ENCODE measurements at regions not wholly inside any gene's neighbourhood (a gene's known extent, or its start where the extent isn't known, plus 50 kb on each side); places are given as distances from the start of the nearest gene placed in this dataset.

DNA sequence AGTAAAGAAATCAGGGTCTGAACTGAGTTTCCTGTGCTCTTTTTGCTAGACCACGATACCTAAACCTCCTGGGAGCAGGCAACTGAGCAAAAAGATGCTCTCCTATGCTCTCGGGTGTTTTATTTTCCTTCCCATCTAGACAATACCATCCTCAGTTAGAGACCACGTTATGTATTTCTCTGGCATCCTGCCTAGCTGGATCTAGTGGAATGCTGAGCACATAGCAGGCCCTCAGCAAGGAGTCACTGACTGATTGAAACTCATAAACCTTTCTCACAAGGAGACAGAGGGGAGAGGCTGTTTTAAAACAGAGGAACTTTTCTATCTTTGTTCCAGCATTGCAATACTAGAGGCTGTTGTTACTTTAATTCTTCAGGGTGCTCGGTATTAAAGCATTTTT is 168.0 kb downstream of the CYYR1 start (continued):
- TF ChIP-seq ZNF114 (CRISPR knock-in tag; IDR thresholded peaks at IDR 0.05) = no peak
- TF ChIP-seq, protein P1, sequence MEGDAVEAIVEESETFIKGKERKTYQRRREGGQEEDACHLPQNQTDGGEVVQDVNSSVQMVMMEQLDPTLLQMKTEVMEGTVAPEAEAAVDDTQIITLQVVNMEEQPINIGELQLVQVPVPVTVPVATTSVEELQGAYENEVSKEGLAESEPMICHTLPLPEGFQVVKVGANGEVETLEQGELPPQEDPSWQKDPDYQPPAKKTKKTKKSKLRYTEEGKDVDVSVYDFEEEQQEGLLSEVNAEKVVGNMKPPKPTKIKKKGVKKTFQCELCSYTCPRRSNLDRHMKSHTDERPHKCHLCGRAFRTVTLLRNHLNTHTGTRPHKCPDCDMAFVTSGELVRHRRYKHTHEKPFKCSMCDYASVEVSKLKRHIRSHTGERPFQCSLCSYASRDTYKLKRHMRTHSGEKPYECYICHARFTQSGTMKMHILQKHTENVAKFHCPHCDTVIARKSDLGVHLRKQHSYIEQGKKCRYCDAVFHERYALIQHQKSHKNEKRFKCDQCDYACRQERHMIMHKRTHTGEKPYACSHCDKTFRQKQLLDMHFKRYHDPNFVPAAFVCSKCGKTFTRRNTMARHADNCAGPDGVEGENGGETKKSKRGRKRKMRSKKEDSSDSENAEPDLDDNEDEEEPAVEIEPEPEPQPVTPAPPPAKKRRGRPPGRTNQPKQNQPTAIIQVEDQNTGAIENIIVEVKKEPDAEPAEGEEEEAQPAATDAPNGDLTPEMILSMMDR (conservative IDR thresholded peaks at IDR 0.05; ENCODE audit: low read depth in 2 of 2) = no peak
- no peak for TF ChIP-seq EZH2phosphoT487 (IDR thresholded peaks at IDR 0.05; ENCODE audit: unreplicated experiment)
- TF ChIP-seq CREB1 (CRISPR knock-in tag; IDR thresholded peaks at IDR 0.05; ENCODE audit: low read depth) = no peak
- no peak for TF ChIP-seq STAT1 (IDR thresholded peaks at IDR 0.05; ENCODE audit: unreplicated experiment)
- no peak for TF ChIP-seq NANOG (IDR thresholded peaks at IDR 0.05; ENCODE audit: borderline replicate concordance)
- no peak for TF ChIP-seq JUNB (IDR thresholded peaks at IDR 0.05; ENCODE audit: unreplicated experiment)
- no peak for TF ChIP-seq ZNF331 (CRISPR knock-in tag; IDR thresholded peaks at IDR 0.05; ENCODE audit: low read depth)

DNA sequence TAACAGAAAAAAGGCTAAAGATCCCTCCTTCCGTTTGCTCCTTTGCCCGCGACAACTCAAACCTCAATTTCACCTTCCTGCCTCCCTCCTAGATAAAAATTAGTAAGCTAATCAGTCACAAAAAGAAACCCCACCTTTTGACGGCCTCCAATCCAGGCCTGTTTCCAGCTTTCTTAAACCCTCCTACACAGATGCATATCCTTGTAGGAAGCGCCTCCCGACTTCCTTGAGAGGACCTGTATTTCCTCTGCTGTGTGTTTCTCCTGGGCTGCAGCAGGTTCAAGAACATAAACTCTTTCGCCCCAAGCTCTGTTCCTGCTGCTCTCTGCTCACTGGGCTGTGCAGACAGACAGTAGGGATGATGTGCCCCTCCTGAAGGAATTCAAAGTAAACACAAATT is 168.8 kb downstream of the CYYR1 start:
- ATAC-seq (no peak), DNase-seq (ENCODE audit: low spot score) (no peak)
- Histone ChIP-seq H3K4me2 (no peak overlapping the region), H4K20me1 (replicated peaks; ENCODE audit: insufficient read depth) (no peaks in the 10 kb centered on the region), H3K4me1 (ENCODE audit: insufficient read depth) (no peaks in the 10 kb centered on the region), H3K27ac (ENCODE audit: low read depth) (no peak overlapping the region), H3K4me3 (no peak overlapping the region), H3F3A (replicated peaks; ENCODE audit: low read depth) (no peaks in the 10 kb centered on the region), H3K79me2 (replicated peaks; ENCODE audit: insufficient read depth) (no peaks in the 10 kb centered on the region), H2AFZ (no peak overlapping the region), H3K9me2 (ENCODE audit: insufficient read depth) (no peaks in the 10 kb centered on the region), H3K36me3 (ENCODE audit: insufficient read depth) (no peaks in the 10 kb centered on the region), H3K27me3 (ENCODE audit: insufficient read depth) (no peaks in the 10 kb centered on the region; the same call in 1 of the 2 replicates)
- H3K4me3 Mint-ChIP-seq = no peak overlapping the region
- H3K27me3 Mint-ChIP-seq (ENCODE audit: insufficient read depth, low read depth, poor library complexity) = peaks cover 3% of the 10 kb centered on the region
- peaks cover 11% of the 10 kb centered on the region; the same call in 2 of the 3 replicates for H3K4me1 Mint-ChIP-seq
- no peak overlapping the region for H3K27ac Mint-ChIP-seq
- H3K36me3 Mint-ChIP-seq (ENCODE audit: low read depth) = no peaks in the 10 kb centered on the region
- H3K9me3 Mint-ChIP-seq = no peaks in the 10 kb centered on the region
- TF ChIP-seq POLR2AphosphoS5 (IDR thresholded peaks at IDR 0.05; ENCODE audit: low read depth) = no peak
- TF ChIP-seq EZH2 (IDR thresholded peaks at IDR 0.05; ENCODE audit: low read depth, unreplicated experiment) = no peak
- TF ChIP-seq CREB1 (CRISPR knock-in tag; IDR thresholded peaks at IDR 0.05; ENCODE audit: low read depth) = no peak
- no peak for TF ChIP-seq ZNF114 (CRISPR knock-in tag; IDR thresholded peaks at IDR 0.05)
- TF ChIP-seq STAT1 (IDR thresholded peaks at IDR 0.05; ENCODE audit: unreplicated experiment) = no peak
- TF ChIP-seq, protein P1 (conservative IDR thresholded peaks at IDR 0.05; ENCODE audit: low read depth in 2 of 2) = no peak
- TF ChIP-seq, protein P2, sequence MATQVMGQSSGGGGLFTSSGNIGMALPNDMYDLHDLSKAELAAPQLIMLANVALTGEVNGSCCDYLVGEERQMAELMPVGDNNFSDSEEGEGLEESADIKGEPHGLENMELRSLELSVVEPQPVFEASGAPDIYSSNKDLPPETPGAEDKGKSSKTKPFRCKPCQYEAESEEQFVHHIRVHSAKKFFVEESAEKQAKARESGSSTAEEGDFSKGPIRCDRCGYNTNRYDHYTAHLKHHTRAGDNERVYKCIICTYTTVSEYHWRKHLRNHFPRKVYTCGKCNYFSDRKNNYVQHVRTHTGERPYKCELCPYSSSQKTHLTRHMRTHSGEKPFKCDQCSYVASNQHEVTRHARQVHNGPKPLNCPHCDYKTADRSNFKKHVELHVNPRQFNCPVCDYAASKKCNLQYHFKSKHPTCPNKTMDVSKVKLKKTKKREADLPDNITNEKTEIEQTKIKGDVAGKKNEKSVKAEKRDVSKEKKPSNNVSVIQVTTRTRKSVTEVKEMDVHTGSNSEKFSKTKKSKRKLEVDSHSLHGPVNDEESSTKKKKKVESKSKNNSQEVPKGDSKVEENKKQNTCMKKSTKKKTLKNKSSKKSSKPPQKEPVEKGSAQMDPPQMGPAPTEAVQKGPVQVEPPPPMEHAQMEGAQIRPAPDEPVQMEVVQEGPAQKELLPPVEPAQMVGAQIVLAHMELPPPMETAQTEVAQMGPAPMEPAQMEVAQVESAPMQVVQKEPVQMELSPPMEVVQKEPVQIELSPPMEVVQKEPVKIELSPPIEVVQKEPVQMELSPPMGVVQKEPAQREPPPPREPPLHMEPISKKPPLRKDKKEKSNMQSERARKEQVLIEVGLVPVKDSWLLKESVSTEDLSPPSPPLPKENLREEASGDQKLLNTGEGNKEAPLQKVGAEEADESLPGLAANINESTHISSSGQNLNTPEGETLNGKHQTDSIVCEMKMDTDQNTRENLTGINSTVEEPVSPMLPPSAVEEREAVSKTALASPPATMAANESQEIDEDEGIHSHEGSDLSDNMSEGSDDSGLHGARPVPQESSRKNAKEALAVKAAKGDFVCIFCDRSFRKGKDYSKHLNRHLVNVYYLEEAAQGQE (IDR thresholded peaks at IDR 0.05; ENCODE audit: unreplicated experiment) = no peak
- no peak for TF ChIP-seq NANOG (IDR thresholded peaks at IDR 0.05; ENCODE audit: borderline replicate concordance)
- no peak for TF ChIP-seq ZNF331 (CRISPR knock-in tag; IDR thresholded peaks at IDR 0.05; ENCODE audit: low read depth)
- TF ChIP-seq JUNB (IDR thresholded peaks at IDR 0.05; ENCODE audit: unreplicated experiment) = no peak

Measured in GM23338 (cell line).